CD4-positive, alpha-beta T cell treated with Interleukin-10 for 1 hour (primary cell): ENCODE measurements at regions not wholly inside any gene's neighbourhood (a gene's known extent, or its start where the extent isn't known, plus 50 kb on each side); places are given as distances from the start of the nearest gene placed in this dataset.
"Not testable (repeated sequence)": the region's sequence is repeated elsewhere in the genome, so short reads cannot be mapped to it uniquely, and the experiment has no call there.

Experiments used
- DNase-seq: peaks from one replicate; pipeline ENCODE4 v3.0.0-alpha.2; 2020

DNA sequence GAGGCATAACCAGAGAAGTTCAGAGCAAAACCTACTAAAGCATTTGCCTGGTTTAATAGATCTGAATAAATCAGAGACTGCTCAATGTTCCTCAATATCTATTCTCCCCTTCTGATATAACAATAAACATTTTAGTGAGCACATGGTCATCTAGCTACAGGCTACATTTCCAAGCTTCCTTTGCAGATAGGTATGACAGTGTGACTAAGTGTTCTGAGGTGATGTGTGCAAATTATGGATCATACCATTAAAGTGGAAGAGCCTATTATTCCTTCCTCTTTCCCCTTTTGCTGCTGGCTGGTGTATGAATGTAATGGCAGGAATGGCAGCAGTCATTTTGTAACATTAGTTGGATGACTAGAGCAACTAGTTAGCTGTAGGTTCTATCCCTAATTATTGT lies 285.8 kb upstream of the RASA1 start:
- no peak for DNase-seq

DNA sequence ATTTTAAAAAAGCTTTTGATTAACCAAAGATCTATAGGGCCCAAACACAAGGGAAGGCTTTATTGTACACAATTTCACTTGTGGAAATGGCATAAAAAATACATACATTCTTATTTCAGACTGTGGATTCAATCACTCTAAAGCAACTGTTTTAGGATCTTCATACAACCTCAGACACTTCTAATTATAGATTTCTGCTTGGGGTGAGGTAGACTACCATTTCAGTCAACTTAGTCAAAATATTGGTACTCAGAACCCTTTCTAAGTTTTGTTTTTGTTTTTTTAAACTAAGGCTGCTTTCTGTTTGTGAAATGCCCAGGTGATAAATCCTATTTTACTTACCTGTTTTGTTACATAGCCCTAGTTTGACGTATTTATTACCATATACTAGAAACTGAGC lies 284.5 kb upstream of the RASA1 start:
- no peak for DNase-seq

DNA sequence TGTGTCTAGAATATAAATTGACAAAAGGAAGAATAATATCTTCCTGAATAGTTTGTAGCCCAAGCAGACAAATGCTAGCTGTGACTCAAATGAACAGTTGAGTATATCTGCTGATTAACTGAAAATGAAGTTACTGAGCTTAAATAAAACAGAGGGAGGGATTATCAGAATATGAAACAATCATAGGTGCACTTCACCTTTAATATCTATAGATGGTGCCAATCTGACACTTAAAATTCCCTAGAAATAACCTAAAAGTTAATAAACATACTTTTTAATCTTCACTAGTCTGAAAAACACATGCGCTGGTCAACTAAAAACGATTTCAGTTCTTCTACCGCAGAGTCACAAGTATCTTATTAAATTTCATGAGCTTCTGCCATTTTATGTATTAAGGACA lies 280.8 kb upstream of the RASA1 start:
- DNase-seq, result no peak

DNA sequence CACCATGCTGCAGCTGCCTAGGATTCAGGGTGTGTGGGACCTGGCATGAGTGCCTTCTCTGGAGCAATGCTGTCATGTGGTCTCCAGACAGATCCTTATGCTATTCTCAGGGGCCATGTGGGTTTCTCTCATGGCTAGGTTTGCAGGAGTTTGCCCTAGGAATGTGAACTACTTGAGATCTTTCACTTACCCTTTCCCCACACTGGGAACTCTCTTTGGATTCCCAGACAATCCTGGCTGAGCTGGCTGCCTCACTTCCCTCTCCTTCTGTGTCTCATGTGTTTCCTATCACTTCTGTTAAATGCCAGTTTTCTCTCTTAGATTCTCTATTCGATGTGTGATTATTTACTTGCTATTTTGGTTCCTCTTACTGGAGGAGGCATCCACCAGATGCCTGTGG lies 270.2 kb upstream of the RASA1 start:
- no peak for DNase-seq

DNA sequence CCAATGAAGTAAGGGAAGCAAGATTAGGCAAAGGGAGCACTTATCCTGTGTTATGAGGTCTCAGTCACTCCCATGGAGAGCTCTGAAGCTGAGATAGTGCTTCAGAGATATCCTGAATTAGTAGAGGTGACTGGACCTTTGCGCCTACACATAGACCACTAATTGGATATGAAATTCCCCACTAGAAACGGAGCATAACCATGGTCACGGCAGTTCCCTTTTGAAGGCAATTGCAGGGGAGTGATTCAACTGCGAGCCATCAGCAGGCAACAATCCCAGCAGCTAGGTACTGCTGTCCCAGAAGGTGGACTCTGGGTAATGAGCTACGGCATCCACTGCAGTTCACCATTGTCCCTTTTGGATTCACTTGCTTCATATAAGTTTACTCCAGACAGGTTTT lies 267.7 kb upstream of the RASA1 start:
- no peak for DNase-seq

DNA sequence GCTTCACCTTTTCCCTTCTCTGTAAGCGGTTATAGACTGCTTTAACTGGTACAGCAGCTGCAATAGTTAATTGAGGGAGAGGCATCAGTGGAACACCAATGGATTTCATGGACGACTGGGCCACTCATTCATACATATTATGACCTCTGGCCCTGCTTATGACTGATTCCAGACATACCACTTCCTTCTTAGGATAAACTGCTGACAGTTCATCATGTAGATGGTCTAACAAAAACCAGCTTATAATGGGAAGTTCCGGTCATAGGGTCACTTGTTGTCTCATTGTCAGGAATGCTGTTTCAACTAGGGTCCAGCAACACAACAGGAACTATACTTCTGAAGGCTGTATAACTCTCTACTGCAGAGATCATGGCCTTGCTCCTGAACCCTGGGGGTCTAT lies 265.2 kb upstream of the RASA1 start:
- no peak for DNase-seq

DNA sequence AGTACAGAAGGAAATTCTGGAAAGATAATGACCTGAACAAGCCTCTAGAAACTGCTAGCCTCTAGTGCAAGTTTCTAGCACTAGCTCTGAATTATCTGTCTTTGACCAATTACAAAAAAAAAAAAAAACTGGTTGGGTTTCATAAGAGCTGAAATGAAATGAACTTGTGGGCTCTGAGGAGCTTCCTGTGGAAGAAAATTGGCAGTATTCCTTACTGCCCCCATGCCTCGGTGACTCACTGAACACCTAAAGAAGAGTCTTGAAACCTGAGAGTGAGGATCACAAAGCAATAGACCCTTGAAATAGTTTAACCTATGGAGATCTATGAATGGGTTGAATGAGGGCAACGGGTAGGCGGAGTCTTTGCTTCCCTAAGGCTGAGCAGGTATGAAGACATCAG lies 263.6 kb upstream of the RASA1 start:
- no peak for DNase-seq

DNA sequence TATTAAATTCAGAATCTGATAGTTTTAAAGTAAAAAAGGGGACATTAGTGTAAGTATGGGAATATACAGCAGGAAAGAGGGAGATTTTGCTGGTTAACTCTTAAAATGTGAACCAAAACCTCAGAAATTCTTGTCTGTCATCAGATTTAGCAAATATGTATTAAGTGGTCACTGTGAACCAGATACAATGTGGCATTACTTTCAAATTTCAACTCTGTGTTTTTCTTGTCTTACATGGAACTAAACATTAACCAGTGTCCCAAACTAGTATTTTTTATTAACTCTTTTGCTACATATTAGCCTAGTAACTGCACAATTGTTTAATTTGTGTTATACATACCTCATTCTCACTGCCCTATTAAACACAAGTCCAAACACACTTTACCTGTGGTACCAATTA lies 259.9 kb upstream of the RASA1 start:
- DNase-seq, result no peak

DNA sequence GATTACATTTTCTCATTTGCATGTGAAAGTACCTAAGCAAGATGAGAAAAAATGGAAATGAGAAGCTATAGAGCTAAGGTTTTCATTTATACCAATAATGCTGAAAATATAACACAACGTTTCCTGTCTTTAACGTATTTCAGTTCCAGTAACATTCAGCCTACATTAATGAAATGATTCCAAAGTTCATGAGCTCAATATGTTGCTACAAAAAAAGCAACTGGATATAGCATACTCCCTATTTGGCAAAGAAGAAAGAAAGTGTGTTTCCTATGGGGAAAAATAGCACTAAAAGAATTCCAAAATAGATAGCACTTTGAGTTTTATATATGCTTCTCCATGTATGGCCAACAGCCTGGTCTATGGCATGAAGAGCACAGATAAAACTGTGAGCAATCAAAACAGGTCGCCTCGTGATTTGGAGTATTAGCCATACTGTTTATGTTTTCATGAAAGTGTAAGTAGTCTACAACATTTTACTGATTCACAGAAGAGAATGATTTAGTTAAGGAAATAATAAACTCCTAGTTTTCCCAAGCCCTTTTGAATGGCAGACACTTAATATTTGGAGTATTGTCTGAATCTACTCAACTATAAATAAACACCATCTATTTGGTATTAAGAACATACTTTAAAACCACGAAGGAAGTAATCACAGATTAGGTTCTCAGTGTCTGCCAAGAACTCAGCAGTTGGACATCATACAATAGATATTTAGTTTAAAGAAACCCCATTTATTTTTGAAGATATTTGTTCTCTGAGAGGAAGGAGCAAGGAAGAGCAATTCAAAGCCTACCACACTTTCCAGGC lies 258.7 kb upstream of the RASA1 start:
- DNase-seq, result no peak

DNA sequence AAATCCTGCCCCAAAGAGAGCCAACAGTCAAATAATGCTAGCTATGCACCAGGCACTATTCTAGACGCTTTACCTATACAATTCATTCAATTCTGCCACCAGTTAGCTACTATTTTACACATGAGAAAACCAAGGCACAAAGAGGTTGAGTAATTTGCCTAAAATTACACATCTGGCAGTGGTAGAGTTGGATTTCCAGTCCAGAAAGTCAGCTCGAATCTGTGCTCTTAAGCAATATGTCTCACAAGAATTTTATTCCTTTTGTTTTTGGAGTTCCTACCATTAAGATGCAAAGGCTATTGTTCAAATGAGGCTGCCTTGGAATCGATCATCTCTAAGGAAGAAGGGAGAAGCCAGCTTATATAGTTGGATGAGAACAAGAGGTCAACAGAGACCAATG lies 256.9 kb upstream of the RASA1 start:
- no peak for DNase-seq

DNA sequence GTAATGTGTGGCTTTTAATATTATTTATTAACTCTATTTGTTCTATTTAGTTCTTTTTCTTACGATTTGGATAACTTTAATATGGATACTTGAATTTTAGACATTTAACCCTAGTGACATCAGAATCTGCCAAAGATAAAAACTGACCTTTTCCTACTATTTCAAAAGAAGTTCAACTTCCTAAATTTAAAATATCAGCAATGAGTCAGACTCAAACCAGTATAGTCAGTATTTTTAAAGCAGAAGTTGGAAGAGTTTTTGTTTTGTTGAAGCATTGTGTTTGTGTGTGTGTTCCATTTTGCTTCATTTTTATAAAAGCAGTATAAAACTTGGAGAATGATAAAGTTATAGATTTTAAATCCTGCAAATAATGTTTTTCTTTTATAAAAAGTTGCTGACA lies 251.8 kb upstream of the RASA1 start:
- DNase-seq, result no peak

DNA sequence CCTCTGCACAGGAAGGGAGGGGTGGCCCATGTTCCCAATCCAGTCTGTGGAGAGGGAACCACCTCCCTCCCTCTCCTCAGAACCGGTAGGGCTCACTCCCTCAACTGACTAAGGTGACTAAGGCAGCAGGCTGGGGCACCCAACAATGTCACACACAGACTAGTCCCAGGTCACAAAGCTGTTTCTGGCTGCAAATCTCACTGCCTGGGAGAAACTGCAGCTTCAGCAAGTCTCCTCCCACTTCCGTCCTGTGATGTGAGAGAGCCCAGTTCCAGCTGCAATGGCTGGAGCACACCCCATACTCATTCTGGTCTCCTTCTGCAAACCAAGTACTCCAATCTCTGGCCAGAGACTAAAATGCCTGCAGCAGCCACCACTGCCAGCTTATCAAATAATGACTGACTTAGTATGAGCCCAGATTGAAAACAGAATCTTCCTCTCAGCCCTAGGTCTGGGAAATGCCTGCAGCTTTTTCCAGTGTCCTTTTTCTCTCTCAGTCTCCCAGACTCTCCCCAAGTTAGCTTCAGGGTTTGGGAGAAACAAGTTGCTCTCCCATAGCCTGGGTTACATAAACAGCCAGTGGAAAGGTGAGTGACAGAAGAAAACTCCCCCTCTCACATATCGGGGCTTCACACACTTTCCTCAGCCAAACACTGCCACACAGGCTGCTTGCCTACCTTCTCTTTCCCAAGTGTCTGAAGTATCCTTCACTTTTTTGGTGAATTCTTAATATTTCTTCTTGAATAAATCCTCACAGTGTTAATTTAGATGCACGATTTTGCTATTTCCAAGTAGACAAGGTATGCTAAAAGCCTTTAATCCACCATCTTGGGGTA lies 247.4 kb upstream of the RASA1 start:
- DNase-seq, result peak; percentile 33

DNA sequence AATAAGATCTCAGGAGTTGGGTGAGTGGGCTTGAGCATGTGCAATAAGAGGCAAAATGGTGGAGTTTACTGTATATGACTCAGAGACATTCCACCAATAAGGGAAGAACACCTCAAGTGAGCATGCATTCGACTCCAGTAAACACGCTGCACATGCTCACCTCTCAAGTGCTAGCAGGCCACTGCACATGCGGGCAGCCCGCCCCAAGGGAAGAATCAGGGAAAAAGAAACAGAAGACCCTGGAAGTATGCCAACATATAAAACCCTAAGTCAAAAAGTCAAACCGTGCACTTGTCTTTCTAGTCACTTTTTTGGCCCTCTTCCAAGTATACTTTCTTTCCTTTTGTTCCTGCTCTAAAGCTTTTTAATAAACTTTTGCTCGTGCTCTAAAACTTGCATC lies 245.3 kb upstream of the RASA1 start:
- no peak for DNase-seq

DNA sequence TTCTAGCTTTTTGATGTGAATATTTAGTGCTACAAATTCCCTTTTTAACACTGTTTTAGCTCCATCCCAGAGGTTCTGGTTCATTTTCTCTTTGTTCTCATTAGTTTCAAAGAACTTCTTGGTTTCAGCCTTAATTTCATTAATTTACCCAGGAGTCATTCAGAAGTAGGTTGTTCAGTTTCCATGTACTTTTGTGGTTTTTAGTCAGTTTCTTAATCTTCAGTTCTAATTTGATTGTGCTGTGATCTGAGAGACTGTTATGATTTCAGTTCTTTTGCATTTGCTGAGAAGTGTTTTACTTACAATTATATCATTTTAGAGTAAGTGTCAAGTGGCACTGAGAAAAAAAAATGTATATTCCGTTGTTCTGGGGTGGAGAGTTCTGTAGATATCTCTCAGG lies 240.1 kb upstream of the RASA1 start:
- no peak for DNase-seq

DNA sequence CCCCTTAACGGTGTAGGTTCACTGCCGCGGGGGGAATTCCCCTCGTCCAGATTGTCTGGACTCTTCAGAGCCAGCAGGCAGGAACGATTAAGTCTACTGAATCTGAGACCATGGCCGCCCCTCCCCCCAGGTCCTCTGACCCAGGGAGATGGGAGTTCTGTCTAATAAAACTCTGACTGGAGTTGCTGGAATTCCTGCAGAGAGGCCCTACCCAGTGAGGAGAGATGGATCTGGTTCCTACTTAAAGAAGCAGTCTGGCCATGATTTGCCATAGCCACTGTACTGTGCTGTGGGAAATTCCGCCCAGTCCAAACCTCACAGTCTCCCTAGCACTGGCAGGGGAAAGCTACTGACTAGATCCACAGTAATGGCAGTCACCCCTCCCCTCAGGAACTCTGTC lies 237.7 kb upstream of the RASA1 start:
- no peak for DNase-seq

DNA sequence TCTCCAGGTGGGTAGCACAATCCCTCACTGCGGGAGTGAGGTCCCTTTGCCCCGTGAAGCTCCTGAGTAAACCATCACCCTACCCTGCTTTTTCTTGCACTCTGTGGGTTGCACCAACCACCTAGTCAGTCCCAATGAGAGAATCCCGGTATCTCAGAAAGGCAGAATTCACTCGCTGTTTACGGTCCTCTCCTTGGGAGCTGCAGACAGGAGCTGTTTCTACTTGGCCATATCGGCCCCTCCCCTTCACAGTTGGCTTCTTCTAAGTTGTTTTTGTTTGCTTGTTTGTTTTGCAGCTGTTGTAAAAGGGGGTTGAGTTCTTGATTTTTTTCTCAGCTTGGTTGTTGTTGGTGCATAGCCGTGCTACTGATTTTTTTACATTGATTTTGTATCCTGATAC lies 237.0 kb upstream of the RASA1 start:
- DNase-seq, result no peak

DNA sequence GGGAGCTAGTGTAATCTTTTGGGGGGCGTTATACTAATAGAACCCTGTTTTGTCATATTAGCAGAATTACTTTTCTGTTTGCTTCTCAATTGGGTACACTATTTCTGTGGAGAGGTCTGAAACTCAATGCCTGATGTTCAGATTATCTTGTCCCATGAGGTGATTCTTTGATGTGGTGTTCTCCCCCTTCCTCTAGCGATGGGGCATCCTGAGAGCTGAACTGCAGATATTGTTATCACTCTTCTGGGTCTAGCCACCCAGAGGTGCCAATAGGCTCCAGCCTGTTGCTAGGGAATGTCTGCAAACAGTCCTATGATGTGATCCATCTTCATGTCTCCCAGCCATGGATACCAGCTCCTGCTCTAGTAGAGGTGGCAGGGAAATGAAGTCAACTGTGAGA lies 233.1 kb upstream of the RASA1 start:
- DNase-seq, result peak; percentile 9

DNA sequence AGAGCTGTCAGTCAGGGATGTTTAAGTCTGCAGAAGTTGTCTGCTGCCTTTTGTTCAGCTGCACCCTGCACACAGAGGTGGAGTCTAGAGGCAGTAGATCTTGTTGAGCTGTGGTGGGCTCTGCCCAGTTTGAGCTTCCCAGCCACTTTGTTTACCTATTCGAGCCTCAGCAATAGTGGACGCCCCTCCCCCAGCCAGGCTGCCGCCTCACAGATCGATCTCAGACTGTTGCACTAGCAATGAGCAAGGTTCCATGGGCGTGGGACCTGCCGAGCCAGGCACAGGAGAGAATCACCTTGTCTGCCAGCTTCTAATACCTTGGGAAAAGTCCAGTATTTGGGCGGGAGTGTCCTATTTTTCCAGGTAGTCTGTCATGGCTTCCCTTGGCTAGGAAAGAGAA lies 225.1 kb upstream of the RASA1 start:
- DNase-seq, result no peak

DNA sequence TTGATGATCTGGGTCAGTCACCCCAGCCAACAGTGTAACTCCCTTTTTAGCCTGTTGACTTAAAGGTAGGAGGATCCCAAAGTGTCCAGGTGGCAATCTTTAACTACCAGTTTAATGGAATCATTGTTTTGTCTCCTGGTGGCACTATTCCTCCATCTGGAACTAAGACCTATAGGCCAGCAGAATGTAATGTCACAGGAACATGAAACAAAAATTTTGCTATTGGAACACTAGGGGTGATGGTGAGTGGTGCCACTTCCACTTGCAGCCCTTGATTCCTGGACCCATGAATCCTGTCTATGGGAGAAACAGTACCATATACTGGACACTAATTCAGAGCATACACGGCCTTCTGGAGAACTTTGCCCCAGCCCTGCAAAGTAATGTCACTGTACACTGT lies 219.5 kb upstream of the RASA1 start:
- no peak for DNase-seq

DNA sequence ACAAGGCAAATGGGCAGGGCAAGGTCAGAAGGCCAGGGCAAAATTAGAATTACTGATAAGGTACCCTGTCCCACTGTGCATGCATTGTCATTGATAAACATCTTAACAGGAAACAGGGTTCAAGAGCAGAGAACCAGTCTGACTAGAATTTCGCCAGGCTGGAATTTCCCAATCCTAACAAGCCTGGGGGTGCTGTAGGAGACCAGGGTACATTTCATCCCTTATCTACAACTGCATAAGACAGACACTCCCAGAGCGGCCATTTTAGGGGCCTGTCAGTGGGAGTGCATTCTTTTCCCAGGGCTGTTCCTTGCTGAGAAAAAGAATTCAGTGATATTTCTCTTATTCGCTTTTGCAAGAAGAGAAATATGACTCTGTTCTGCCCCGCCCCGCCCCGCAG lies 218.7 kb upstream of the RASA1 start:
- not testable (repeated sequence) for DNase-seq

DNA sequence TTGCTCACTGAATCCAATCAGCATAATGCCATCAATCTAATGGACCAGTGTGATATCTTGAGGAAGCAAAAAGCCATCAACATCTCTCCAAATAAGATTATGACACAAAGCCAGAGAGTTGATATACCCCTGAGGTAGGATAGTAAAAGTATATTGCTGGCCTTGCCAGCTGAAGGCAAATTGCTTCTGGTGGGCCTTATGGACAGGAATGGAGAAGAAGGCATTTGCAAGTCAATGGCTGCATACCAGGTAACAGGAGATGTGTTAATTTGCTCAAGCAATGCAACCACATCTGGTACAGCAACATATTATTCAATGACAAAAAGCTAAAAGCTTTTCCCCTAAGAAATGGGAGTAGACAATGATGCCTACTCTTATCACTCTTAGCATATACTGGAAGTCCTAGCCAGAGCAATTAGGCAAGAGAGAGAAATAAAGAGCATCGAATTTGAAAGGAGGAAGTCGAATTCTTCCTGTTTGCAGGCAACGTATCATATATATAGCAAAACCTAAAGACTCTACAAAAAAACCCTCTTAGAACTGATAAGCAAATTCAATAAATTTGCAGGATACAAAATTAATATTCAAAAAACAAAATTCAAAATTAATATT lies 216.1 kb upstream of the RASA1 start:
- no peak for DNase-seq

DNA sequence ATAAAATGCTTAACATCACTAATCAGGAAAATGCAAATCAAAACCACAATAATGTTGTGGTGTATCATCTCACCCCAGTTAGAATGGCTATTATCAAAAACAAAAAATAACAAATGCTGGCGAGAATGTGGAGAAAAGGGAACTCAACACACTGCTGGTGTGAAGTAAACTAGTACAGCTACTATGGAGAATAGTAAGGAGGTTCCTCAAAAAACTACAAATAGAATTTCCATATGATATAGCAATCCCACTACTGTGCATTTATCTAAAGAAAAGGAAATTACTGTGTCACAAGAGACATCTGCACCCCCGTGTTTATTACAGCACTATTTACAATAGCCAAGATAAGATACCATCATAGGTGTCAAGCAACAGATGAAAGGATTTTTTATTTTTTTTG lies 214.5 kb upstream of the RASA1 start:
- no peak for DNase-seq

DNA sequence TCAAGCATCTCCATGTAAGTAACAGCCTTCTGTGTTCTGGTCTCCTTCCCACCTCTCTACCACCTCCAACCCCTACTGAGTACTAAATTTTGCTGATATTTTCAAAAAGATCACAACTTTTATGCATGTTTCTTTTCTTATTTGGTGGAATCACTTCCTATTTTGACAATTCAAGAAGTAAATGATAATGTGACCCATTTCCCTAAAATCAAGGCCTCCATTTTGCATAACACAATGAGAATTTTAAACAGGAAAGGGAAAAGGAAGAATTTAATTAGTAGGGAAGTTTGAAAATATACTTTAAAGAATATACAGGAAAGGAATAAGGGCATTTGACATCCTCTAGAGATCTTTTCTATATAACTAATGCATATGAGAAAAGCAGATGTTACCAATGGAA lies 212.9 kb upstream of the RASA1 start:
- DNase-seq, result no peak

DNA sequence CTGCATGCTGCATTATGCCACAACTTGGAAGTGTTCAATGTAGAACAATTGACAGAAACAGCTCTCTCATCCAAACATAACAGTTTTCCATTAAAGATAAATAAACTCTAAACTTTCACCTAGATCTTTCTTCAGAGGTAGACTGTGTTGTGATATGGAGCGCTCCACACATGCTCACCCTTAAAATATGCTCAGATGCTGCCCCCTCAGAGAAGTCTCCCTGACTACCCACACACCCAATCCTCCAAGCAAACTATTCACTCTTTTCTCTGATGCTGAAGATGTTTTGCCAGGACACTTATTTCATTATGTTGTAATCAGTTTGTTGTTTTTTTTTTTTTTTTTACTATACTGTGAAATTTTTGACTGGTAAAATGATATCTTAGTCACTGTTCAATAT lies 206.6 kb upstream of the RASA1 start:
- no peak for DNase-seq
